ENCODE measurements at regions not wholly inside any gene's neighbourhood (a gene's known extent, or its start where the extent isn't known, plus 50 kb on each side); places are given as distances from the start of the nearest gene placed in this dataset.

GRCh38 chr22:26893173-26894110 lies 236.1 kb downstream of the MIAT start:
- H3K27ac Mint-ChIP-seq (ENCODE audit: low read depth, unreplicated experiment), result peak overlapping the region; percentile 59
- no TSS peak for BruUV-seq (replicated peaks)
- ChIA-PET POLR2A (interaction anchor here (0.6 kb wide), 1 partner anchor 49 kb away, joined by 3 read pairs; no protein-coding TSS in a partner anchor), CTCF (interaction anchor here (0.6 kb wide), 1 partner anchor 20 kb away, joined by 3 read pairs; no protein-coding TSS in a partner anchor)
- peaks cover 11% of the 10 kb centered on the region for H3K27me3 Mint-ChIP-seq (ENCODE audit: insufficient read depth, unreplicated experiment)
- H3K36me3 Mint-ChIP-seq (ENCODE audit: insufficient read depth, unreplicated experiment), result no peaks in the 10 kb centered on the region
- no peak for TF ChIP-seq CTCF (IDR thresholded peaks at IDR 0.05; ENCODE audit: unreplicated experiment)
- H3K9me3 Mint-ChIP-seq (ENCODE audit: unreplicated experiment), result no peaks in the 10 kb centered on the region
- no peak overlapping the region for H3K4me3 Mint-ChIP-seq (ENCODE audit: unreplicated experiment)
- intact Hi-C loops (cut with micrococcal nuclease), result loop anchor here (5.0 kb wide), 1 partner anchor 909 kb away; the partner anchor contains the start of gene MN1
- peaks cover 18% of the 10 kb centered on the region for H3K4me1 Mint-ChIP-seq (ENCODE audit: insufficient read depth, unreplicated experiment)
- peak; percentile 11 for DNase-seq (ENCODE audit: unreplicated experiment)

GRCh38 chr22:26894362-26894761 lies 237.0 kb downstream of the MIAT start:
- CTCF ChIA-PET, result no interaction called here
- Mint-ChIP-seq H3K4me3 (ENCODE audit: unreplicated experiment) (no peak overlapping the region), H3K36me3 (ENCODE audit: insufficient read depth, unreplicated experiment) (no peaks in the 10 kb centered on the region), H3K27me3 (ENCODE audit: insufficient read depth, unreplicated experiment) (peaks cover 20% of the 10 kb centered on the region), H3K27ac (ENCODE audit: low read depth, unreplicated experiment) (peak overlapping the region; percentile 80), H3K9me3 (ENCODE audit: unreplicated experiment) (no peaks in the 10 kb centered on the region), H3K4me1 (ENCODE audit: insufficient read depth, unreplicated experiment) (peaks cover 18% of the 10 kb centered on the region)
- no peak for DNase-seq (ENCODE audit: unreplicated experiment)
- intact Hi-C loops (cut with micrococcal nuclease), result loop anchor here (5.0 kb wide), 1 partner anchor 908 kb away; the partner anchor contains the start of gene MN1
- no peak for TF ChIP-seq CTCF (IDR thresholded peaks at IDR 0.05; ENCODE audit: unreplicated experiment)
- POLR2A ChIA-PET, result interaction anchor here (1.2 kb wide), 1 partner anchor 67 kb away, joined by 3 read pairs; no protein-coding TSS in a partner anchor
- BruUV-seq (replicated peaks), result no TSS peak

GRCh38 chr22:26894766-26895485 lies 237.5 kb downstream of the MIAT start:
- CTCF ChIA-PET, result interaction anchor here (0.6 to 1.2 kb wide), 5 partner anchors 9 to 78 kb away, joined by 3 to 5 read pairs (median 3); no protein-coding TSS in a partner anchor
- POLR2A ChIA-PET, result interaction anchor here (1.2 kb wide), 1 partner anchor 67 kb away, joined by 3 read pairs; no protein-coding TSS in a partner anchor
- H3K9me3 Mint-ChIP-seq (ENCODE audit: unreplicated experiment), result no peaks in the 10 kb centered on the region
- TF ChIP-seq CTCF (IDR thresholded peaks at IDR 0.05; ENCODE audit: unreplicated experiment), result no peak
- BruUV-seq (replicated peaks), result no TSS peak
- peaks cover 18% of the 10 kb centered on the region for H3K4me1 Mint-ChIP-seq (ENCODE audit: insufficient read depth, unreplicated experiment)
- intact Hi-C loops (cut with micrococcal nuclease), result loop anchor here (5.0 kb wide), 1 partner anchor 907 kb away; the partner anchor contains the start of gene MN1
- peaks cover 23% of the 10 kb centered on the region for H3K27me3 Mint-ChIP-seq (ENCODE audit: insufficient read depth, unreplicated experiment)
- DNase-seq (ENCODE audit: unreplicated experiment), result peak; percentile 81
- H3K4me3 Mint-ChIP-seq (ENCODE audit: unreplicated experiment), result peak overlapping the region; percentile 26
- H3K27ac Mint-ChIP-seq (ENCODE audit: low read depth, unreplicated experiment), result peak overlapping the region; percentile 80
- H3K36me3 Mint-ChIP-seq (ENCODE audit: insufficient read depth, unreplicated experiment), result no peaks in the 10 kb centered on the region

GRCh38 chr22:26897384-26897783 lies 240.0 kb downstream of the MIAT start:
- Mint-ChIP-seq H3K4me1 (ENCODE audit: insufficient read depth, unreplicated experiment) (peaks cover 14% of the 10 kb centered on the region), H3K27me3 (ENCODE audit: insufficient read depth, unreplicated experiment) (peaks cover 36% of the 10 kb centered on the region), H3K9me3 (ENCODE audit: unreplicated experiment) (no peaks in the 10 kb centered on the region), H3K4me3 (ENCODE audit: unreplicated experiment) (no peak overlapping the region), H3K36me3 (ENCODE audit: insufficient read depth, unreplicated experiment) (no peaks in the 10 kb centered on the region), H3K27ac (ENCODE audit: low read depth, unreplicated experiment) (no peak overlapping the region)
- no peak for DNase-seq (ENCODE audit: unreplicated experiment)
- no peak for TF ChIP-seq CTCF (IDR thresholded peaks at IDR 0.05; ENCODE audit: unreplicated experiment)
- BruUV-seq (replicated peaks), result no TSS peak
- POLR2A ChIA-PET, result no interaction called here
- intact Hi-C loops (cut with micrococcal nuclease), result no loop called here
- CTCF ChIA-PET, result no interaction called here
